Kidney (tissue), 13 donors: ENCODE measurements at regions not wholly inside any gene's neighbourhood (a gene's known extent, or its start where the extent isn't known, plus 50 kb on each side); places are given as distances from the start of the nearest gene placed in this dataset.

Experiments used
- DNase-seq, 5 donors: peaks; one replicate each; pipeline ENCODE4 v3.0.0-alpha.2; 2013 to 2020
- FAIRE-seq: peaks from 2 replicates; lab custom pipeline; 2012; peaks lifted over from hg19 to GRCh38; lab: Jason Lieb, UNC
- H3K27ac ChIP-seq, 2 donors: one replicate each; pipeline ENCODE4 v1.7.0; 2013; ENCODE audit warnings: low read depth in 2 of 2, low read length in 2 of 2, inconsistent platforms in 1 of 2
- H3K27me3 ChIP-seq: one replicate; pipeline ENCODE4 v1.7.1; 2013; ENCODE audit warnings: low read length, inconsistent platforms; ENCODE audit not compliant: control insufficient read depth, insufficient read depth
- H3K36me3 ChIP-seq, 3 donors: one replicate each; pipeline versions ENCODE4 v1.7.0 to v1.7.1; 2013; ENCODE audit warnings: low read length in 3 of 3, control low read depth in 1 of 3, inconsistent platforms in 1 of 3; ENCODE audit not compliant: insufficient read depth in 3 of 3, control insufficient read depth in 2 of 3
- H3K4me1 ChIP-seq, 3 donors: one replicate each; pipeline versions ENCODE4 v1.7.0 to v1.7.1; 2013; ENCODE audit warnings: low read length in 3 of 3, inconsistent platforms in 1 of 3, low read depth in 1 of 3; ENCODE audit not compliant: control insufficient read depth in 2 of 3, insufficient read depth in 2 of 3
- H3K4me3 ChIP-seq, 3 donors: one replicate each; pipeline versions ENCODE4 v1.7.0 to v1.8.1; 2013; ENCODE audit warnings: low read length in 3 of 3, control low read depth in 1 of 3, inconsistent platforms in 1 of 3
- H3K9ac ChIP-seq, 3 donors: one replicate each; pipeline versions ENCODE4 v1.7.0 to v1.7.1; 2013; ENCODE audit warnings: low read length in 3 of 3, control low read depth in 1 of 3, inconsistent platforms in 1 of 3
- H3K9me3 ChIP-seq, 3 donors: one replicate each; pipeline versions ENCODE4 v1.7.0 to v1.7.1; 2013; ENCODE audit warnings: low read length in 3 of 3, control low read depth in 1 of 3, inconsistent platforms in 1 of 3; ENCODE audit not compliant: control insufficient read depth in 2 of 3, insufficient read depth in 1 of 3
- CTCF ChIP-seq: IDR thresholded peaks from 3 replicates; pipeline ENCODE4 v1.5.1; 2012; ENCODE audit warnings: mild to moderate bottlenecking, moderate library complexity, borderline replicate concordance; ENCODE audit not compliant: insufficient read depth; ENCODE audit errors: extremely low read depth
- intact Hi-C: fragments of 100-400 bp; cut with DNase I; formaldehyde crosslinking; loops from one replicate; pipeline ENCODE4 v1.11.1; 2022
- donor health status: control.
- donor health status: control.
- donor health status: control.
- donor health status: control.
- donor health status: control.
- donor health status: DM: yes; HTN: yes; CAD: no.
- donor health status: Normal renal cell carcinoma (clear cell type).

GRCh38 chr2:45138904-45139303 is 129.7 kb upstream of the SIX2 start:
- H3K9me3 ChIP-seq = no peaks in the 10 kb centered on the region
- FAIRE-seq = no peak
- intact Hi-C loops = no loop called here
- H3K4me1 ChIP-seq = no peaks in the 10 kb centered on the region
- H3K27me3 ChIP-seq = no peaks in the 10 kb centered on the region
- no peak overlapping the region for H3K9ac ChIP-seq
- no peak for DNase-seq
- H3K36me3 ChIP-seq = no peaks in the 10 kb centered on the region
- no peak for TF ChIP-seq CTCF
- no peak overlapping the region for H3K4me3 ChIP-seq
- no peak overlapping the region for H3K27ac ChIP-seq

- DNase-seq = no peak
- Histone ChIP-seq H3K36me3 (no peaks in the 10 kb centered on the region), H3K27ac (no peak overlapping the region), H3K9me3 (no peaks in the 10 kb centered on the region), H3K4me1 (no peaks in the 10 kb centered on the region), H3K4me3 (no peak overlapping the region), H3K27me3 (no peaks in the 10 kb centered on the region), H3K9ac (no peak overlapping the region)
- FAIRE-seq = no peak
- intact Hi-C loops = no loop called here
- TF ChIP-seq CTCF = no peak
Observed at GRCh38 chr2:45137966-45138695, 128.9 kb upstream of the SIX2 start.

- Histone ChIP-seq H3K27me3 (no peaks in the 10 kb centered on the region), H3K4me1 (no peaks in the 10 kb centered on the region), H3K36me3 (no peaks in the 10 kb centered on the region), H3K4me3 (no peak overlapping the region), H3K9ac (no peak overlapping the region), H3K9me3 (no peaks in the 10 kb centered on the region), H3K27ac (no peak overlapping the region)
- FAIRE-seq (no peak), DNase-seq (no peak)
- TF ChIP-seq CTCF = no peak
- intact Hi-C loops = no loop called here
Observed at GRCh38 chr2:45134726-45135125, 125.5 kb upstream of the SIX2 start.

GRCh38 chr2:45134014-45134413 is 124.8 kb upstream of the SIX2 start:
- DNase-seq = peak in 1 of 5 donors; percentile 37
- intact Hi-C loops = no loop called here
- TF ChIP-seq CTCF = no peak
- Histone ChIP-seq H3K4me3 (no peak overlapping the region), H3K9ac (no peak overlapping the region), H3K27ac (no peak overlapping the region), H3K9me3 (no peaks in the 10 kb centered on the region), H3K4me1 (no peaks in the 10 kb centered on the region), H3K36me3 (no peaks in the 10 kb centered on the region), H3K27me3 (no peaks in the 10 kb centered on the region)
- FAIRE-seq = no peak
